ENCODE measurements at regions not wholly inside any gene's neighbourhood (a gene's known extent, or its start where the extent isn't known, plus 50 kb on each side); places are given as distances from the start of the nearest gene placed in this dataset.

GRCh38 chr5:143554918-143555477 is 151.5 kb upstream of the NR3C1 start:
- no peak for DNase-seq

DNA sequence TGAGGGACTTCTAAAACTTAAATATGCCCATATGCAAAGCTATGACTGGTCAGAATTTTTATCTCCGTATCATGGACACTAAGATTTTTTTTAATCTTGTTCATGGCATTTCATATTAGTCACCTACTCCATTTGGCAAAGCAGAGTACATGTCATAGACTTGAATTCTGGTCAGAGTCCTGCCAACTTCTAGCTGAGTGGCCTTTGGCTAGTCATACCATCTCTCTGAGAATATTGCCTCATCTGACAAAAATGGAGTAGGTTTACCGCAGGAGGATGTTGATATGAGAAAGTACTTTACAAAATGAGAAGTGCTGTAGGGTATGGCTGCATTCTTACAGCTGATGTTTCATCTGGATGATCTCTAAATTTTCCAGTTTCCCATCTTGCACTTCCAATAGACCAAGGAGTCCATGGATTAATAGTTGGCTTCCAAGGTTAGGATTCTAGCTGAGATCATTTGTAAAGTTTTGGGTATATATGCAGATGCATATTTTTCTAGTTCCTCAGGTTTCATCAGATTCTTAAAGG is 150.8 kb upstream of the NR3C1 start:
- no peak for DNase-seq

- no peak for DNase-seq
Measured at GRCh38 chr5:143552680-143553079, 149.2 kb upstream of the NR3C1 start.

DNA sequence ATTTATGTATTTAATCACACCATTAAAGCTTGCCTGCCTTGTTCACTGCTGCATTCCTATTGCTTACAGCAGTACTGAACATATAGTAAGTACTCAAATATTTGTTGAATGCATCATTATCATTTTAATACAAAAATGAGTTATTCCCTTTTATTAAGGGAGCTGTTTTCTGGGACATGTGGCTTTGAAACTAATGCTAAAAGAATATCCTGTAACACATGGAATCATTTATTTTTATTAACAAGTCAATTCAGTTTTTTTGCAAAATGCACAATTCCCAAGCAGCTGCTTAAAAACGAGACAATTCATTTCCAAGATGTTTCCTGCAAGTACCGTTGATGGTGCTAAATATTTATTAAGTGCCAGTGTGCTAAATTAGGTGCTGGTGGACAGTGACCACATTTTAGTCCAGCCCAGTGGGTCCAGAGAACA is 148.3 kb upstream of the NR3C1 start:
- DNase-seq, result no peak

DNA sequence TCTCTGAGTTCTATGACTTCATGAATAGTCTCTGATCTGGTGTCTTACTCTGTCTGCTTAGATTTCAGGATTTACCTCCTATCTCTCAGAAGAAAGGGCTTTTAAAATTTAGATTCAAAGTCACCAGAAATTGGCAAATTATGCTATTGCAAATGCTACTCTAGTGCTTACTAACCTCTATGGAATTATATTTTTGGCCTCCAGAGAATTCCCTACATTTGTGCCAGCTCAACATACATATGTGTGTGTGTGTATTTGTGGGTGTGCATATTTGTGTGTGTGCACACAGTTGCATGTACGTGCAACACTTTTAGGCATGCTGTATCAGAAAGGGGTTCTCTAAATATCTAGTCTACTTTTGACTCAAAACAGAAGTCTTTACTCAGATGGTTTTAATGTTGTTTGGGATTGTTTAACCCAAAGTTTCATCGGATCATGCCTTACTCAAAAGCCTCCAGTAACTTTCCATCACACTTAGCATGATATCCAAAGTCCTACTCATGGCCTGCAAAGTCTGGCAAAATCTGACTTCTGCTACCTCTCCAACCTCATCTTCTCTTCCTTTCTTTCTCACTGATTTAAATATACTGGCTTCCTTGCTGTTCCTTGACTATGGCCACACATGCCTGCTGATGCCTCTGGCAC is 147.6 kb upstream of the NR3C1 start:
- no peak for DNase-seq

DNA sequence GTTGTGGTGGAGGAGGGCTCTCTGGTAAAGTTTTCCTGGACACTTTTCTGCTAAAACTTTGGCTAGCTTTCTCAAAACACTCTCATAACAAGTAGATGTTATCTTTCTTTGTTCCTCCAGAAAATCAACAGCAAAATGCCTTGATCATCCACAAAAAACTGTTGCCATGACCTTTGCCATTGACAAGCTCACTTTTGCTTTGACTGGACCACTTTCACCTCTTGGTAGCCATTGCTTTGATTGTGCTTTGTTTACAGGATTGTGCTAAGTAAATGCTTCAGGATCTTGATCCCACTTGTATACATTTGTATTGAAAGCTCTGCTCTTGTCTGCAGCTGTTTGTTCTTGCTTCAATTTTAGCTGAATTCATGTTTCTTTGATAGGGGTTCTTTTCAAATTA is 143.9 kb upstream of the NR3C1 start:
- DNase-seq, result no peak

- no peak for DNase-seq
Measured at GRCh38 chr5:143546394-143546793, 142.9 kb upstream of the NR3C1 start.

- DNase-seq, result no peak
Measured at GRCh38 chr5:143544606-143545005, 141.1 kb upstream of the NR3C1 start.

GRCh38 chr5:143543358-143544255 is 140.1 kb upstream of the NR3C1 start:
- no peak for DNase-seq

DNA sequence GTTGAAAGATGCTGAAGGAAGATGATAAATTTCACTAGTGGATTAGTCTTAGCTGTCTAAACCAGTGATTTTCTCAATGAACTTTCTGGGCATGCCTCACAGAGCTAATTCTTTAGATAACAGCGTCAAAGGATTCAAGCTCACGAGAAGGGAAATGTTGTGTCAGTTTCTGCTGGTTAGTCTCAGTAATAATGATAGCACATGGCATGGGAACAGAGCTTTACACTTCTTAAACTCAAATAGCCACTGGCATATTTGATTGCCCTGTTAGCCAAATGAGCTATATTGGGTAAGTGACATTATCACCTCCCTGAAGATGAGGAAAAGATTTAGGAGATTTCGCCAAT is 139.3 kb upstream of the NR3C1 start:
- peak; percentile 26 for DNase-seq

- peak; percentile 62 for DNase-seq
Measured at GRCh38 chr5:143541943-143542797, 138.7 kb upstream of the NR3C1 start.

- DNase-seq, result no peak
Measured at GRCh38 chr5:143539742-143540141, 136.3 kb upstream of the NR3C1 start.

GRCh38 chr5:143537056-143537455 is 133.6 kb upstream of the NR3C1 start:
- DNase-seq, result no peak

DNA sequence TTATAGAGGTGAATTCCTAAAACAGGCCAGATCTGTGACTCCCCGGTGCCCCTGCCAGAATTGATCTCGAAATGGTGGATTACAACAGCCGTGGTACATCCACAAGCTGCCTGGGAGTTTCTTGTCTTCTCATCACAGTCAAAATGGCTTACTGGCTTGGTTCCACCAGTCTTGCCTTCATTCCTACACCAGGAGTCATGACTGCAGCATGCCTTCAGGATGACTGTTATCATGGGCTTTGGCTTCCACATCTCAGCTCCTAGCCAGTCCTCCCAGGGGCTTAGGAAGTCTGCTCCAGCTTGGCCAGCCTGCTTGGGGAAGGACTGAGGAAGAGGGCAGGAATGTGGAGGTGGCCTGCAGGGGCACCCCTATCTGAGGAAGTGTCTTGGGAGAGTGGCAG is 132.9 kb upstream of the NR3C1 start:
- no peak for DNase-seq

DNA sequence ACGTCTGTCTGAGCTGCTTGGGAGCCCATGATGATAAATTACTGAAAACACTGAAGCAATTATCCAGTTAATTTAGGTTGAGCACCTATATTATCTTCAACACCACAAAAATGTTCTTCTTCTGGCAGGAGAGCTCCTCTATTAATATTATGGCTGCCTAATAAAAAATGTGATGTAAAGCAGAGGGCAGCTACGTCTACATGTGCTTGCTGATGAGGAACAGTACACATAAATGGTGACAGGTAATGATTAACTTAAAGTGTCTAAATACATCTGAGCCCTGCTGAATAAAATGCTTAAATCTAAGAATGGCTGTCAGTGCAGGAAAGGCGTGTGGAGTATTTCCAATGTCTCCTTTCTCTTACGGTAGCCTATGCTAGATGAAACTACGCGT is 131.3 kb upstream of the NR3C1 start:
- DNase-seq, result no peak

DNA sequence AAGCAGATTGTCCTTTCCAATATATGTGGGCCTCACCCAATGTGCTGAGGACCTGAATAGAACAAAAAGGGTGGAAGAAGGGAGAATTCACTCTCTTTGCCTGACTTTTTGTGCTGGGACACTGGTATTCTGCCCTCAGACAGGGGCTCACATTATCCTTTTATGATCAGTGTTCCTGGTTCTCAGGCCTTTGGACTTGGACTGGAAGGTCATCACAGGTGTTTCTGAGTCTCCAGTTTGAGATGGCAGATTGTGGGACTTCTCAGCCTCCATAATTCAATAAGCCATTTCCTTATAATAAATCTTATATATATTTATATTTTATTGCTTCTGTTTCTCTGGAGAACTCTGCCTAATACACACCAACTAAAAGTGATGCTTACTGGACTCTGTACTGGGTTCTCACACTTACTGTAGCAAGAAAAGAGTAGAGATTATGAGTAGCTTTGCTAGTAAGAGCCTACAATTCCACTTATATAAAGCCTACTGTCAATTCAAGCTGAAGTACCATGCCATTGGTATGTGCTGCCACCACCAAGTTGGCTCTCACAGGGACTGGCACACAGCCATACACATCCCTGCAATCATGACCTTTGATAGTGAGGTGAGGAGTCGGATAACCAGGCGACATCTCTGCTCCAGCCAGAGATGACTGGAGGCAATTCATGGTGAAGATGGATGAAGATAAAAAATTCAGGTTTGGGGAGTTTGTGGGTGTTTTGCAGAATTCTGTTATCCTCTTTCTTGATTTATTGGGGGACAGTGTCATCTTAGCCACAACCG is 130.7 kb upstream of the NR3C1 start:
- DNase-seq, result no peak

- DNase-seq, result no peak
Measured at GRCh38 chr5:143533475-143533874, 130.0 kb upstream of the NR3C1 start.

DNA sequence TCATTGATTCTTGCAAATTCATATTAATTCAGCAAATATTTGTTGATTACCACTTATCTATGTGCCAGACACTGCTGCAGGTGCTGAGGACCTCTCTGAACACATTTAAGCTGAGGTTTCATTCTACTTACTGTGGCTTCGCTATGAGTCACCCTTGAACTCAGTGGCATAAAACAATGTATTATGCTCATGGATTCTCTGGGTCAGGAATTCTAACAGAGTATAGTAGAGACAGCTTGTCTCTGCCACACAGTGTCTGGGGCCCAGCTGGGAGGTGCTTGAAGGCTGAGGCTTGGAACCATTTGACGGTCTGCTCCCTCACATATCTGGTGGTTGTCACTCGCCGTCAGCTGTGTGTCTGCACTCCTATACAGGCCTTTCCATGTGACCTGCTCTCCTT is 124.3 kb upstream of the NR3C1 start:
- DNase-seq, result no peak

- DNase-seq, result peak; percentile 42
Measured at GRCh38 chr5:143525176-143525575, 121.7 kb upstream of the NR3C1 start.

DNA sequence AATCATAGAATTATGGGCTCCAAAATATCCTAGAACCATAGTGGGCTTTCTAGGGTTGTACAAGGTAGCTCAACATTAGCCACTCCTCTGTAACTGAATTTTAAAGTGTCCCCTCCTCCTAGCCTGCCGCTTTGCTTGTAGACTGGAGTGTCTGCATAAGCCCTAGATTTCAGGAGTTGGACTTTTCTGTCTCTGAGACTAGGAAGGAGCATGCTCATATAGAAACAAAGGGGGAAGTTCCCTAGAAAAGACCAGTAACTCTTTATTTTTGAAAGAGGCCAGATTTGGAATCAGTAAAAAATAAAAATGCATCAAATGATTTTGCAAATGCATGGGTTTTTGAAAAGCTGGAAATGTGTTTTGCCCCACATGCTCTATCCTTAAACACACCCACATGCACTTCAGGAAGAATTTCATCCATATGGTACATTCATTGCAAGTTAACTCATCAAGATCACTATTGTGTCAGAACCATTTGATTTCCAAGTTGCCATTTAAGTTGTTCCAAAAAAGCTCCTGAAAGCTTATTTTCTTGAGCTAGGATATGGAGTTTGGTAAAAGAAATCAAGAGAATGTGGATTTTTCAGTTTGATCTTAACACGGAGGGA is 121.0 kb upstream of the NR3C1 start:
- DNase-seq, result no peak

GRCh38 chr5:143521846-143522400 is 118.4 kb upstream of the NR3C1 start:
- DNase-seq, result no peak

All from NCI-H69 (cell line).